Naive thymus-derived CD4-positive, alpha-beta T cell (primary cell): ENCODE measurements at regions not wholly inside any gene's neighbourhood (a gene's known extent, or its start where the extent isn't known, plus 50 kb on each side); places are given as distances from the start of the nearest gene placed in this dataset.
A peak's percentile ranks its signal among the peaks of the same experiment; 100 is the strongest.
"Not testable (repeated sequence)": the region's sequence is repeated elsewhere in the genome, so short reads cannot be mapped to it uniquely, and the experiment has no call there.

Experiments
- ATAC-seq: fragments of 150-1000 bp; cut with Tn5 transposase; 2 replicates; pipeline ENCODE4 v1.10.0; 2021; ENCODE audit warnings: mild to moderate bottlenecking, moderate library complexity
- CTCF ChIA-PET: fragments of 350-600 bp; sonication (Branson Sonifier 250); formaldehyde crosslinking; loops from one replicate; lab custom pipeline; 2021; ENCODE audit warnings: antibody characterized with exemption; lab: Charles Lee
- POLR2A ChIA-PET: fragments of 350-600 bp; sonication (Branson Sonifier 250); formaldehyde crosslinking; loops from one replicate; lab custom pipeline; 2021; ENCODE audit warnings: antibody characterized with exemption, inconsistent platforms; lab: Charles Lee
- DNase-seq, 9 donors: peaks; one replicate each; pipeline versions ENCODE4 v3.0.0 to v3.0.0-alpha.2; 2020 to 2022; ENCODE audit warnings: mixed read lengths in 1 of 9
- H3K27ac ChIP-seq: one replicate; pipeline ENCODE4 v1.7.0; 2013; ENCODE audit warnings: mild to moderate bottlenecking, low read depth, low read length, moderate library complexity
- H3K27me3 ChIP-seq, 2 donors: one replicate each; pipeline ENCODE4 v1.7.0; 2013; ENCODE audit warnings: low read length in 2 of 2, mild to moderate bottlenecking in 2 of 2, moderate library complexity in 2 of 2; ENCODE audit not compliant: control insufficient read depth in 2 of 2, insufficient read depth in 2 of 2
- H3K36me3 ChIP-seq, 3 experiments: 1 replicate in 2 of 3; 2 replicates in 1 of 3; pipeline ENCODE4 v1.7.0; 2013; ENCODE audit warnings: low read length in 3 of 3, mild to moderate bottlenecking in 3 of 3, moderate library complexity in 1 of 3; ENCODE audit not compliant: insufficient read depth in 3 of 3, control insufficient read depth in 2 of 3
- H3K4me1 ChIP-seq, 2 donors: one replicate each; pipeline ENCODE4 v1.7.0; 2013; ENCODE audit warnings: low read length in 2 of 2, mild to moderate bottlenecking in 2 of 2, moderate library complexity in 1 of 2; ENCODE audit not compliant: control insufficient read depth in 2 of 2, insufficient read depth in 2 of 2
- H3K4me3 ChIP-seq: 2 replicates; pipeline ENCODE4 v1.7.0; 2013; ENCODE audit warnings: mild to moderate bottlenecking, low read length
- H3K9me3 ChIP-seq, 3 experiments: 1 replicate in 2 of 3; 2 replicates in 1 of 3; pipeline ENCODE4 v1.7.0; 2013; ENCODE audit warnings: low read length in 3 of 3; ENCODE audit not compliant: control insufficient read depth in 2 of 3
- H3K27ac Mint-ChIP-seq, 9 donors: one replicate each; pipeline ENCODE4 v1.8.0; 2020 to 2022; ENCODE audit warnings: mixed read lengths in 9 of 9, mild to moderate bottlenecking in 8 of 9, moderate library complexity in 5 of 9, inconsistent platforms in 2 of 9
- H3K27me3 Mint-ChIP-seq, 5 donors: one replicate each; pipeline ENCODE4 v1.8.0; 2021 to 2022; ENCODE audit warnings: mixed read lengths in 5 of 5, mild to moderate bottlenecking in 1 of 5
- H3K36me3 Mint-ChIP-seq, 5 donors: one replicate each; pipeline ENCODE4 v1.8.0; 2020 to 2022; ENCODE audit warnings: mixed read lengths in 5 of 5, mild to moderate bottlenecking in 3 of 5, inconsistent platforms in 1 of 5
- H3K4me1 Mint-ChIP-seq, 7 donors: one replicate each; pipeline ENCODE4 v1.8.0; 2020 to 2022; ENCODE audit warnings: mixed read lengths in 7 of 7, mild to moderate bottlenecking in 3 of 7, inconsistent platforms in 1 of 7
- H3K4me3 Mint-ChIP-seq, 10 donors: one replicate each; pipeline ENCODE4 v1.8.0; 2020 to 2022; ENCODE audit warnings: mild to moderate bottlenecking in 10 of 10, mixed read lengths in 10 of 10, moderate library complexity in 6 of 10, inconsistent platforms in 2 of 10
- H3K9me3 Mint-ChIP-seq, 11 donors: one replicate each; pipeline ENCODE4 v1.8.0; 2020 to 2022; ENCODE audit warnings: mixed read lengths in 11 of 11, mild to moderate bottlenecking in 4 of 11, inconsistent platforms in 1 of 11, moderate library complexity in 1 of 11
- intact Hi-C, 2 donors: fragments of 100-400 bp; cut with micrococcal nuclease; formaldehyde crosslinking; loops; one replicate each; pipeline ENCODE4 v1.15.1; 2023

DNA sequence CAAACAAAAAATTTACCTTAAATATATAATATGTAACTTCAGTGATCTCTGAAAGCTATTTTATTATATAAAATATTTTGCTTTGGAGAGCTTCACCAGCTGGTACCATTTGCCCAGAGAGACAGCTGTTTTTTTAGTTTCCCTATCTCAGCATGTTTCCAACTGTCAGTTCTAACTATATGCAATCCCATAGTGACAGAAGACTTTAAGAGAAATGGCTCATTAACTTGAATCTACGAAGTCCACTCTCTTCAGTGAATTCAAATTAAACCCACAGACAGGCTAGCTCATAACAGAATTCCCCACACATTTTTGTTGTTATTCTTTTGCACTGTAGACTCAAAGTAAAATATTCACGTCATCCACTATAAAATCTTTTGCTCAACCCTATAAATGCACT lies 251.8 kb upstream of the POU5F2 start:
- no peaks in the 10 kb centered on the region for H3K9me3 ChIP-seq
- H3K27me3 ChIP-seq = no peaks in the 10 kb centered on the region
- no peaks in the 10 kb centered on the region for H3K27me3 Mint-ChIP-seq
- H3K4me1 Mint-ChIP-seq = peaks cover 0 to 38% (median 26%) of the 10 kb centered on the region in 7 donors
- CTCF ChIA-PET = no interaction called here
- no peak overlapping the region for H3K4me3 ChIP-seq
- no peaks in the 10 kb centered on the region for H3K36me3 ChIP-seq
- no peak for DNase-seq
- H3K9me3 Mint-ChIP-seq = peaks cover 0 to 6% (median under 1%) of the 10 kb centered on the region in 11 donors
- ATAC-seq = no peak
- intact Hi-C loops = no loop called here
- no peak overlapping the region for H3K27ac ChIP-seq
- H3K4me3 Mint-ChIP-seq = no peak overlapping the region
- no peaks in the 10 kb centered on the region for H3K4me1 ChIP-seq
- POLR2A ChIA-PET = no interaction called here
- H3K36me3 Mint-ChIP-seq = peaks cover 0 to 49% (median 21%) of the 10 kb centered on the region in 5 donors
- H3K27ac Mint-ChIP-seq = no peak overlapping the region

DNA sequence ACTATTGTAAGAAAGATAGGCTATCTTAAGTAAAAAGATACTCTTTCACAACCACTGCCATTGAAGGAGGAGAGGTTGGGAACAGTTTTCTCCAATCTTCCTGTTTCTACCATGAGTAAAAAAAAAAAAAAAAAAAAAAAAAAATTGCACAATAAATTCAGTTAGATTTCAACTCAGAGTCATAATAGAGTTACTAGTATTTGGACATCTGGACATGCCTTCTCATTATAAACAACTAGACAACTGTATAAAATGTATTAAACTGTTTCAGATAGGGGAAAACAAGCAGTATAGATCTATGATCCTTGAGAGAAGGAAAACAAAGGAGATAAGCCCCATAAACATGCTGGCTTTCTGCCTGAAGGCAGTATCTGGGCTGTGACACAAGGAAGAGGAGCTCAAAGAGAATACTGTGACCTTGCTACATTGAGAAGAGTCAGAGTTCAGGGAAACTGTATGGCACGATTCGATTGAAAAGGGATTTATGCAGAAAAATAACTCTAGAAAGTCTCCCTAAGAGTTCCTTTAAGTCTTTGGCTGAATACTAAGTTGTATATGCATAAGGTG lies 249.2 kb upstream of the POU5F2 start:
- Mint-ChIP-seq H3K36me3 (peaks cover 4 to 44% (median 34%) of the 10 kb centered on the region in 5 donors), H3K27ac (no peak overlapping the region), H3K9me3 (peaks cover 1 to 15% (median 9%) of the 10 kb centered on the region in 11 donors), H3K27me3 (no peaks in the 10 kb centered on the region), H3K4me1 (peaks cover 0 to 33% (median 14%) of the 10 kb centered on the region in 7 donors), H3K4me3 (no peak overlapping the region)
- CTCF ChIA-PET = no interaction called here
- no peak overlapping the region for H3K4me3 ChIP-seq
- intact Hi-C loops = no loop called here
- POLR2A ChIA-PET = no interaction called here
- H3K4me1 ChIP-seq = no peaks in the 10 kb centered on the region
- H3K27me3 ChIP-seq = no peaks in the 10 kb centered on the region
- no peaks in the 10 kb centered on the region for H3K36me3 ChIP-seq
- no peaks in the 10 kb centered on the region for H3K9me3 ChIP-seq
- no peak for DNase-seq
- ATAC-seq = no peak
- H3K27ac ChIP-seq = no peak overlapping the region

DNA sequence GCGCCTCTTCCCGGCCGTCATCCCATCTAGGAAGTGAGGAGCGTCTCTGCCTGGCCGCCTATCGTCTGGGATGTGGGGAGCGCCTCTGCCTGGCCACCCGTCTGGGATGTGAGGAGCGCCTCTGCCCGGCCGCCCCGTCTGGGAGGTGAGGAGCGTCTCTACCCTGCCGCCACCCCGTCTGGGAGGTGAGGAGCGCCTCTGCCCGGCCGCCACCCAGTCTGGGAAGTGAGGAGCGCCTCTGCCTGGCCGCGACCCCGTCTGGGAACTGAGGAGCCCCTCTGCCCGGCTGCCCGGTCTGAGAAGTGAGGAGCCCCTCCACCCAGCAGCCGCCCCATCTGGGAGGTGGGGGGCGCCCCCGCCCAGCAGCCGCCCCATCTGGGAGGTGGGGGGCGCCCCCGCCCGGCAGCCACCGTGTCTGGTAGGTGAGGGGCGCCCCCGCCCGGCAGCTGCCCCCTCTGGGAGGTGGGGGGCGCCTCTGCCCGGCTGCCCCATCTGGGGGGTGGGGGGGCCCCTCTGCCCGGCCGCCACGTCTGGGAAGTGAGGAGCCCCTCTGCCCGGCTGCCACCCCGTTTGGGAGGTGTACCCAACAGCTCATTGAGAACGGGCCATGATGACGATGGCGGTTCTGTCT lies 244.7 kb upstream of the POU5F2 start:
- DNase-seq, H3K4me3 ChIP-seq, intact Hi-C loops, H3K9me3 ChIP-seq, CTCF ChIA-PET, H3K4me3 Mint-ChIP-seq, H3K27ac ChIP-seq, H3K27me3 Mint-ChIP-seq, H3K27ac Mint-ChIP-seq, POLR2A ChIA-PET, H3K36me3 ChIP-seq, H3K4me1 ChIP-seq, H3K27me3 ChIP-seq, ATAC-seq, H3K4me1 Mint-ChIP-seq: not testable (repeated sequence)
- Mint-ChIP-seq H3K36me3 (peaks cover 5 to 58% (median 50%) of the 10 kb centered on the region in 5 donors), H3K9me3 (peaks cover 2 to 21% (median 9%) of the 10 kb centered on the region in 11 donors)

DNA sequence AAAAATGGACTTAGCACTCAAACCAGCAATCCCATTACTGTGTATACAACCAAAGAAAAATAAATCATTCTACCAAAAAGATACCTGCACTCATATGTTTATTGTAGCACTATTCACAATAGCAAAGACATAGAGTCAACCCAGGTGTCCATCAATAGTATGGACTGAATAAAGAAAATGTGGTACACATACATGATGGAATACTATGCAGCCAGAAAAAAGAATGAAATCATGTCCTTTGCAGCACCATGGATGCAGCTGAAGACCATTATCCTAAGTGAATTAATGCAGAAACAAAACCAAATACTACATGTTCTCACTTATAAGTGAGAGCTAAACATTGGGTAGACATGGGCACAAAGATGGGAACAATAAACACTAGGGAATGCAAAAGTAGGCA lies 236.8 kb upstream of the POU5F2 start:
- ChIA-PET POLR2A (no interaction called here), CTCF (no interaction called here)
- H3K27ac Mint-ChIP-seq = no peak overlapping the region
- peaks cover 4 to 81% (median 37%) of the 10 kb centered on the region in 11 donors for H3K9me3 Mint-ChIP-seq
- peaks cover 30 to 82% (median 74%) of the 10 kb centered on the region in 5 donors for H3K36me3 Mint-ChIP-seq
- peaks cover 0 to 15% (median 4%) of the 10 kb centered on the region in 7 donors for H3K4me1 Mint-ChIP-seq
- H3K27me3 Mint-ChIP-seq = no peaks in the 10 kb centered on the region
- DNase-seq (no peak), ATAC-seq (no peak)
- Histone ChIP-seq H3K27me3 (no peaks in the 10 kb centered on the region), H3K4me1 (no peaks in the 10 kb centered on the region), H3K4me3 (no peak overlapping the region), H3K27ac (no peak overlapping the region), H3K9me3 (peaks cover 0 to 19% (median 3%) of the 10 kb centered on the region in 3 experiments), H3K36me3 (peaks cover 0 to 9% (median 0%) of the 10 kb centered on the region in 3 experiments)
- intact Hi-C loops = no loop called here
- H3K4me3 Mint-ChIP-seq = no peak overlapping the region

DNA sequence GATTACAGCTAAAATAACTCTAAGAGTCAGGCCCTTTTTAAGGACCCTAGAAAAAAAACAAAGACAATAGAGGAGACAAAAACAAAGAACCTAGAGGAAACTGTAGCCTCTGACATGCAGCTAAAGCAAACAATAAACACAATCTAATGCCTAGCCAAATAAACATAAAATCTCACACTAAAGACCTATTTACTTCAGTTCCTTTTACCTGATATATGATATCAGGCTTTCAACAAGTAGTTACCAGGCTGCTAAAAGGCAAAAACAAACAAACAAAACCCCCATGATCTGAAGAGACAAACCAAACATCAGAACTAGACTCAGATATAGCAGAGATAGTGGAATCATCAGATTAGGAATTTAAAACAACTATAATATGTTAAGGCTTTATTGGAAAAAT lies 226.5 kb upstream of the POU5F2 start:
- Histone ChIP-seq H3K27me3 (no peaks in the 10 kb centered on the region), H3K4me3 (no peak overlapping the region), H3K36me3 (no peaks in the 10 kb centered on the region), H3K9me3 (no peaks in the 10 kb centered on the region), H3K27ac (no peak overlapping the region), H3K4me1 (no peaks in the 10 kb centered on the region)
- ATAC-seq (no peak), DNase-seq (no peak)
- ChIA-PET POLR2A (no interaction called here), CTCF (no interaction called here)
- Mint-ChIP-seq H3K9me3 (peaks cover 0 to 17% (median 2%) of the 10 kb centered on the region in 11 donors), H3K27ac (no peak overlapping the region), H3K4me3 (no peak overlapping the region), H3K27me3 (no peaks in the 10 kb centered on the region), H3K4me1 (peaks cover 0 to 23% (median 14%) of the 10 kb centered on the region in 7 donors), H3K36me3 (peaks cover 3 to 63% (median 56%) of the 10 kb centered on the region in 5 donors)
- intact Hi-C loops = no loop called here

DNA sequence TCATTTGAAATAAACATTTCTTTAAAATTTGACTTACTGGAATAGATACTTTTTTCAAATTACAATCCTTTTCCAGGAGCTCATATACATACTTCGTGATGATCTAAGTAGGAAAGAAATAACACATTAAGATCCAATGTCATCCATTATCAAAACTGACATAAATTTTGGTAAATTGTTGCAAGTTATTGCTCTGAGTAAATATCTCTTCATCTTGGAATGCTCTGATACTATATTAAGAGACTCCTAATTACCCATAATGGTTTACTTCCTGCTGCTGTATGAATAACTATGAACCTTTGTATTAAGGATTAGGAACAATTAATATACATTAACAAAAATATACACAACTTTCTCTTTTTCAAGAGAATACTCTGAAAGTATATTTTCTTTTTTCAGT lies 223.0 kb upstream of the POU5F2 start:
- H3K4me3 ChIP-seq = no peak overlapping the region

DNA sequence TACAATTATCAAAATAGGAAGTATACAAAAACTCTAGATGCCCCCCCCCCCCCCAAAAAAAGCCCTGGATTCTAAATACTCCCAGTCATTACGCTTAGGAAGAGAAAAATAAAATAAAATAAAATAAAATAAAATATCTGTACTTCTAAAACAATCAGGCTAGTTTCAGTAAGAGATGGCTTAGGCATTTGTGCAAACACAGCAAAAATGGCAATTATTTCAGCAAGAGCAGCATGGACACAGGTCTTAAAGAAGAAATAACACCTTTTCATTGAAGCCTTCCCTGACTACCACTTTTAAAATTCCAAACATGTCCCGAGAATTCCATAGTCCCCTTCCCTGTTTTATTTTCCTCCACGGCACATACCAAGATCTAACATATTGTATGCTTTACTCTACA lies 218.6 kb upstream of the POU5F2 start:
- Mint-ChIP-seq H3K27me3 (no peaks in the 10 kb centered on the region), H3K9me3 (no peaks in the 10 kb centered on the region), H3K36me3 (peaks cover under 1 to 57% (median 44%) of the 10 kb centered on the region in 5 donors), H3K27ac (peak overlapping the region in 1 of 9 donors; percentile 35), H3K4me1 (peaks cover 0 to 5% (median 0%) of the 10 kb centered on the region in 7 donors), H3K4me3 (no peak overlapping the region)
- ATAC-seq (no peak), DNase-seq (no peak)
- Histone ChIP-seq H3K4me1 (no peaks in the 10 kb centered on the region), H3K27me3 (no peaks in the 10 kb centered on the region), H3K36me3 (peaks cover 0 to 5% (median 0%) of the 10 kb centered on the region in 3 experiments), H3K4me3 (no peak overlapping the region), H3K9me3 (no peaks in the 10 kb centered on the region), H3K27ac (no peak overlapping the region)
- CTCF ChIA-PET = no interaction called here
- POLR2A ChIA-PET = no interaction called here
- intact Hi-C loops = no loop called here

More for the DNA sequence above, 223.0 kb upstream of the POU5F2 start:
- H3K9me3 Mint-ChIP-seq = peaks cover 0 to 10% (median 2%) of the 10 kb centered on the region in 11 donors
- DNase-seq = no peak
- H3K4me1 Mint-ChIP-seq = peaks cover 0 to 15% (median 10%) of the 10 kb centered on the region in 7 donors
- no peak for ATAC-seq
- H3K36me3 ChIP-seq = no peaks in the 10 kb centered on the region
- peaks cover 3 to 62% (median 57%) of the 10 kb centered on the region in 5 donors for H3K36me3 Mint-ChIP-seq
- no peak overlapping the region for H3K27ac ChIP-seq
- POLR2A ChIA-PET = no interaction called here
- intact Hi-C loops = no loop called here
- no peak overlapping the region for H3K27ac Mint-ChIP-seq
- H3K9me3 ChIP-seq = no peaks in the 10 kb centered on the region
- CTCF ChIA-PET = no interaction called here
- H3K4me3 Mint-ChIP-seq = no peak overlapping the region
- no peaks in the 10 kb centered on the region for H3K27me3 Mint-ChIP-seq
- H3K4me1 ChIP-seq = no peaks in the 10 kb centered on the region
- no peaks in the 10 kb centered on the region for H3K27me3 ChIP-seq
